ENCODE measurements at regions not wholly inside any gene's neighbourhood (a gene's known extent, or its start where the extent isn't known, plus 50 kb on each side); places are given as distances from the start of the nearest gene placed in this dataset.

DNA sequence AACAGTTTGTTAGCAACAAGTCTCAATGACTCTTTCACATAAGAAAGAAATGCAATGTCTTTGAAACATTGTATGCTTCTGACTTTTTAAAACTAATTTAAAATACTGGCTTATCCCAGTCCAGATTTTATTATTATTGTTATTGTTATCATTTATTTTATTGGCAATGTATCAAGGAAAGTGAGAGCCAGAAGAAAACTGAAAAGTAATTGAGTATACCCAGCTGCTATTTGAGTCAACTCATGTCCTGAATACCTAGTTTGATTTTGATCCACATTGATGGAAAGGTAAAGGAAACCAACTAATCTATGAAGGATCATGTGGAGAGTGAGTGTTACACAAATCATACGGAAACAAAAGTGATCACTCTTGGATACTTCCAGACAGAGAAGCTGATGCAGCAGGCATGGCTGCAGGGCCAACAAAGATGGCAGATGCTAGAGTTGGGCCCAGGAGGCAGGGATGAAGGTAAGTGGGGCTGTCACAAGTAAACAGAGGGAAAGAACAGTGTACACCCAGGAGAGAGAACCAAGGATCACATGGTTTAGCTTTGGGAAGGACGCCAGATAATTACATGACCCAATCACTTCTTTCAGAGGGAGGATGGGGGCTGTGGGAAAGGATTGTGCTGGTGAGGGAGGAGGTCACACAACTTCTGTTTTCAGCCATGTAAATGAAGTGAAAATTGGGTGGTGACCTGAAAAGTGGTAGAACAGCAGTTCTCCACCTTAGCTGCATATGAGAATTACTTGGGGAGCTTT, 179.2 kb upstream of the NAMPT start:
- TF ChIP-seq, protein P1, sequence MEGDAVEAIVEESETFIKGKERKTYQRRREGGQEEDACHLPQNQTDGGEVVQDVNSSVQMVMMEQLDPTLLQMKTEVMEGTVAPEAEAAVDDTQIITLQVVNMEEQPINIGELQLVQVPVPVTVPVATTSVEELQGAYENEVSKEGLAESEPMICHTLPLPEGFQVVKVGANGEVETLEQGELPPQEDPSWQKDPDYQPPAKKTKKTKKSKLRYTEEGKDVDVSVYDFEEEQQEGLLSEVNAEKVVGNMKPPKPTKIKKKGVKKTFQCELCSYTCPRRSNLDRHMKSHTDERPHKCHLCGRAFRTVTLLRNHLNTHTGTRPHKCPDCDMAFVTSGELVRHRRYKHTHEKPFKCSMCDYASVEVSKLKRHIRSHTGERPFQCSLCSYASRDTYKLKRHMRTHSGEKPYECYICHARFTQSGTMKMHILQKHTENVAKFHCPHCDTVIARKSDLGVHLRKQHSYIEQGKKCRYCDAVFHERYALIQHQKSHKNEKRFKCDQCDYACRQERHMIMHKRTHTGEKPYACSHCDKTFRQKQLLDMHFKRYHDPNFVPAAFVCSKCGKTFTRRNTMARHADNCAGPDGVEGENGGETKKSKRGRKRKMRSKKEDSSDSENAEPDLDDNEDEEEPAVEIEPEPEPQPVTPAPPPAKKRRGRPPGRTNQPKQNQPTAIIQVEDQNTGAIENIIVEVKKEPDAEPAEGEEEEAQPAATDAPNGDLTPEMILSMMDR (IDR thresholded peaks at IDR 0.05; ENCODE audit: low read depth, low read length), result no peak
- DNase-seq (ENCODE audit: extremely low read depth, low read depth), result no peak

DNA sequence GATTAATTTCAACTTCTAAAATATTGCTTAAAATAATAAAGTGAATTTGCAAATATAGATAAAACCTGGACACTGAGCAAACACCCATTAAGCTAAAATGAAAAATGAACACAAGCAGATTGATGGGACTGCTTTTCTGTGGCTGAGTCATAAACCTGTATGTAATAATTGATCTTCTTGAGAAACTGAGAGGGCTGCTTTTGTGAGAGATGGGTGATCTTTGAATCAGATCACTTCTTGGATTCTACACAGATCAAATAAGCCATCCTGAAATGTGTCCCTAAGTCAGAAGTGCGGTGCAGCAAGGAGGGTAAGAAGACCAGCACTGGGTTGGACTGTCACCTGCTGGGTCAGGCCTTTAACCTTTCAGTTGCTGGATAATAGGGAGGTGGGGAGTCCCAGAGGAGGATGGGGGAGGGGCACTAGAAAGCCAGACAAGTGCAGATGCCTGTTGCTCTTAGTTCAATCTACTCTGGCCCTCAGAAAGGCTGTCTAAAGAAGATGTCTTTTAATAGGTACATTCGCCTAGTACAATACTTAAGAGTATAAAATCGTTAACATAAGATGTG, 178.2 kb upstream of the NAMPT start:
- TF ChIP-seq, protein P1 (IDR thresholded peaks at IDR 0.05; ENCODE audit: low read depth, low read length), result no peak
- no peak for DNase-seq (ENCODE audit: extremely low read depth, low read depth)

DNA sequence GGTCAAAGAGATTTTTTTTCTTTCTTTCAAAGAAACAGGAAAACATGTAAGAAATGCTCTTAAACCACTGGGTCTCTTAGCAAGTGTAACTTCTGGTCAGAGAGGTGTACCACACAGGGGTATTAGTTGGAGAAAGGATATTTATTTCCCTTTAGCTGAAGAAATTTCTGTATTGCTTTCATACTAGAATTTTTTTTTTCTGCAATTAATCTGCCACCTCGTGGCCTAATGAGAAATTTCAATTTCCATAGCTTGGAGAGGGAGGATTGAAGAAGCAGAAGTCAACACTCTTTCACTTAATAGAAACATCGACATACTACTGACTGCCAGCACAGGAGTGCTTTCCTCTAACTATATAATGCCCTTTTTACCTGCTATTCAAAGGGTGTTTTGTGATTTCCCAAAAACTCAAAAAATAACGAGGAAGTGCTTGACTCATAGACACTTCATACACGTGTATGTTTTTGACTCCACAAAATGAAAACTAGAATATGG, 177.6 kb upstream of the NAMPT start:
- TF ChIP-seq, protein P1 (IDR thresholded peaks at IDR 0.05; ENCODE audit: low read depth, low read length), result peak; percentile 38
- DNase-seq (ENCODE audit: extremely low read depth, low read depth), result no peak

DNA sequence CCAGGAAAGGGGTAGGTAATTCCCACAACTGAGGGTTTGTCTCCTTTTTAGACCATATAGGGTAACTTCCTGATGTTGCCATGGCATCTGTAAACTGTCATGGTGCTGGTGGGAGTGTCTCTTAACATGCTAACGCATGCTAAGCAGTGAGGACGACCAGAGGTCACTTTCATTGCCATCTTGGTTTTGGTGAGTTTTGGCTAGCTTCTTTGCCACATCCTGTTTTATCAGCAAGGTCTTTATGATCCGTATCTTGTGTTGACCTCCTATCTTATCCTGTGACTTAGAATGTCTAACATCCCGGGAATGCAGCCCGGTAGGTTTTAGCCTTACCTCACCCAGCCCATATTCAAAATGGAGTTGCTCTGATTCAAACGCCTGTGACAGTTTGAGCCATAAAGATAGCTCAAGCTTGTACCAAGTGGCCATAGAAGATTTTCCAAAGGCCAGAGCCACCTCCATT, 176.0 kb upstream of the NAMPT start:
- DNase-seq (ENCODE audit: extremely low read depth, low read depth), result no peak
- TF ChIP-seq, protein P1 (IDR thresholded peaks at IDR 0.05; ENCODE audit: low read depth, low read length), result no peak

DNA sequence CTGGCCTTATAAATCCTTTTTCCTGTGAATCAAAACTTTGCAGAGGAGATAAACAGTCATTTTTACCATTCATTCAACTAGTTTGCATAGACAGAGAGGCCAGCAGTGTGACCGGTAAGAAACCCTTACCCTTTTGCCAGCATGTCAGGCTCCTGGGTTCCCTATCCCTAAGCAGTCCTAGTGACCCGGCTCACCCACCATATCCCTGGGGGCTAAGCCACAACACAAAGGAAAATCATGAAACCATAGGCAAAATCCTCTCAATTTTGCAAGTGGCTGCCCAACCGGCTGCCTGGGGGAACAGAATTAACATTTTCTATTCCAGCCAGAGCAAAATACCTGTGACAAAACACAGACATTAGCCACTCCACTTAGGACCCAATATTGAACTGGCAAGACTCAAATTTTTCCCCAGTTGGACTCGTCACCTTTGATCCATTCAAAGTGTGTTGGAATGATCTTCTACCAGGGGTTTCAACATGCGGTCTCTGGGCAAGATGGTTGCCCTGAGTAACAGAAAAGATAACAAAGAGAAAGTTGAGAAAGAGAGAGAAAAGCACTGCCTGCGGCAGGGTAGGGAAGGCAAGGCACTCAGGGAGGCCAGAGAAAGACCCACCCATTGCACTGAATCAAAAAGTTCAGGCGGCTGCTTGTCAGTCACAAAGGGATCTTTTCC, 174.8 kb upstream of the NAMPT start:
- TF ChIP-seq, protein P1 (IDR thresholded peaks at IDR 0.05; ENCODE audit: low read depth, low read length), result no peak
- no peak for DNase-seq (ENCODE audit: extremely low read depth, low read depth)

DNA sequence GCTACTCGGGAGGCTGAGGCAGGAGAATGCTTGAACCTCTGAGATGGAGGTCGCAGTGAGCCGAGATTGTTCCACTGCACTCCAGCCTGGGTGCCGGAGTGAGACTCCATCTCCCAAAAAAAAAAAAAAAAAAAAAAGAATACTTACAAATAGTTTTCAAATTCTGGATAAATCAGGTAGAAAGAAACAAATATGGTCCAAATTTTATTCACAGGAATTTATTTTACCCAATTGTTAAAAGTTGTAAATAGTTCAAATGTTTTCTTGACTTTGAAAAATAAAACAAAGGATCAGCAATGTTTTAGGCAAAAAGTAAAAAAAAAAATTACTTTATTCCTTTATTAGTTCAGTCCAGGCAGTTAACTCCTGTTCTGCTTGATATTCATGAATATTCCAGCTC, 172.9 kb upstream of the NAMPT start:
- DNase-seq (ENCODE audit: extremely low read depth, low read depth), result no peak
- TF ChIP-seq, protein P1 (IDR thresholded peaks at IDR 0.05; ENCODE audit: low read depth, low read length), result no peak

DNA sequence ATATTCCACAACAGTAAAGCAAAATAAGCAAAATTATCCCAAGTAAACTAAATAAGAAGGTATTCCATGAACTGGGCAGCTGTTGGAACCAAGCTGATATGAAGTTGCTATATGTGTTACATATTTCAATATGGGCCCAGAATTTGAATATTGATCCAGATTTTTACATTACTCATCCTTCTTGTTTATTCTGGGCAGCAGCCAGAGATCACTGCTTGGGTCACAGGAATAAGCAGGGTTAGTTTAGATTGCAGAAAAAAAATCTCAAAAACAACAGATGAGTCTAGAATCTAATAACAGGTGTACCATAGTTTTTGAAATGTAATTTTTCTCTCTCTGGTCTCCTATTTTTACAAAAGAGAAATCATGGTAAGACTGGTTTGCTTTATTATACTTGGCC, 171.5 kb upstream of the NAMPT start:
- no peak for DNase-seq (ENCODE audit: extremely low read depth, low read depth)
- TF ChIP-seq, protein P1 (IDR thresholded peaks at IDR 0.05; ENCODE audit: low read depth, low read length), result no peak

All from AG09319 (cell line).